ENCODE measurements at regions not wholly inside any gene's neighbourhood (a gene's known extent, or its start where the extent isn't known, plus 50 kb on each side); places are given as distances from the start of the nearest gene placed in this dataset.
"Not testable (repeated sequence)": the region's sequence is repeated elsewhere in the genome, so short reads cannot be mapped to it uniquely, and the experiment has no call there.

DNA sequence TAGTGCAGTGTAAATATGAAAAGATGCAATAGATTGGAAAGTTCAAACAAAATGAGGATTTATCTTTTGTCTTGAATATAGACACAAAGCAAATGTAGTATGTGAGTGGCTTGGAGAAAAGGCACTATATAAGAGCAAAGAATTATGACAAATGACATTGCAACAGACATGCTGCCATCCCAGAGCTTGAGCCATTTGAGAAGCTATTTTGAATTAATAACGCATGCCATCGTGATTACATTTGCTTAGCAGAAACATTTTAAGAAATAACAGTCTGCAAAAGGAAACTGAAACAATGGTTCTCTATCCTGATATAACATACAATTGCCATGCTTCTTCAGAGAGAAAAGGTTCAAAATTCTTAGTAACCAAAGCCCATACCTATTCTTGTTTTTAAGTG is 677.1 kb downstream of the ZEB2 start:
- DNase-seq = no peak

DNA sequence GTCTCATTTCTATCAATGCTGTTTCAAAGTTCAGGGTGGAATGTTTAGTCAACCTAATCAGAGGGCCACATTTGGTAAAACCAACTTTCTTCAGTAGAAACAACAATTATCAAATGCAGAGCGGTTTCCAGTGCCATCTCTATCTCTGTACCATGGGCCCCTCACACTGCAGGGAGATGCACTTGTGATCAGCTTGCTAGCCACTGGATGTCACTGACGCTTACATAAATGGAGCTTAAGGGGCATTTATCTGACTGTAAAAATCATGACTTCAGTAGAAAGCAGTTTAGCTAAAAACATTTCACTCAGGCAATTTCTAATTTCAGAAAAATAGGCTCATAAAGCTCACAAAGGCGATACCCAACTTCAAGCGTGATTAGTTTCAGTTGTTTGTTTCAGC is 678.0 kb downstream of the ZEB2 start:
- no peak for DNase-seq

DNA sequence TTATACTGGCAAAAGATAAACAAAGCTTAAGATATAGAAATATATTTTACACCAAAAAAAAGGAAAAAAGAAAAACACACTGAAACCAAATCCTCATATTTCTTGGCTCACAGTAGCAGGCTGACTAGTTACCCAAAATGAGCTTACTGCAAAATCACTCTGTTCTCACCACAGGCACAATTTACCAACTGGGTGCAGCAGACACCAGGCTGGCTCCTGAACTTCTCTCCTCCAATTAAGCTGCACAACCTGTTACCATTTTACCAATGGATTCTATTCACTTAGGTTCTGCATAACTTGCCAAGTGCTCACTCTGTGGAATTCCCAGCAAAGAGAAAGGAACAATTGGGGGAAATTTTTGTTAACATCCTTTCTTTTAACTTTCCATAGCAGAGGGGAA is 679.3 kb downstream of the ZEB2 start:
- no peak for DNase-seq

DNA sequence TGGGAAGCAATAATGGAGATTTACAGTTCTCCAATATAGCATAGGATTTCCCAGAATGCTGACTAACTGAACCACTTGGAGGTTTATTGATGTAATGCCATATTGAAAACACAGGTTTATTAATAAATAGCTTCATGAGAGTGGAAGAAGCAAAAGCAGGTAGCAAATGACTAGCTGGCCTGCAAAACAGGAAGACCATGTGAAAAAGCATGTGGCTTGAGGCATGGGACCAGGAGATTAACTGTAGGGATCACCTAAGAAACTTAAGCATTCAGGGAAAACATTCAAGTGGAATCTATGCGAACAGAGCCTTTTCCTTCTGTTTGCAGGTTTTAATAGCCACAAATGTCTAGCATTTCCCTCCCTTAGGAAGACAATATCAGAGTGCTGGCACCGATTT is 679.7 kb downstream of the ZEB2 start:
- DNase-seq = no peak

DNA sequence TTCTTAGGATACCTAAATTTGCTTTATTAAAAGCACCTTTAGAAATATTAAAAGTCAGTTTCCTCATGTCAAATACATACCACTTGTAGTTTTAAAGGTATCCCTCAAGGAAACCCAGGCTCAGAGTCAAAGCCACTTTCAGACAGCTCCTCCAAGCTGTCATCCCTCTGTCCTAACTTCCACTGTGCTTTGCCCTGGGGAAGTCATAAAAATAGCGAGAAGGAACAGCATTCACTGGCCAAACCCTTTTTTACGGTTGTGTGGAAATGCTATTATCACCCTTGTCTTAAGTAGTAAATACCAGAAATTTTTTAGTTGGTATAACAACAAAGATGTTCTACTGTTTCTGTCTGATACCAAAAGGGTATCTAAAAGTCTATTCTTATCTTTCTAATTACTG is 680.5 kb downstream of the ZEB2 start:
- DNase-seq = no peak

DNA sequence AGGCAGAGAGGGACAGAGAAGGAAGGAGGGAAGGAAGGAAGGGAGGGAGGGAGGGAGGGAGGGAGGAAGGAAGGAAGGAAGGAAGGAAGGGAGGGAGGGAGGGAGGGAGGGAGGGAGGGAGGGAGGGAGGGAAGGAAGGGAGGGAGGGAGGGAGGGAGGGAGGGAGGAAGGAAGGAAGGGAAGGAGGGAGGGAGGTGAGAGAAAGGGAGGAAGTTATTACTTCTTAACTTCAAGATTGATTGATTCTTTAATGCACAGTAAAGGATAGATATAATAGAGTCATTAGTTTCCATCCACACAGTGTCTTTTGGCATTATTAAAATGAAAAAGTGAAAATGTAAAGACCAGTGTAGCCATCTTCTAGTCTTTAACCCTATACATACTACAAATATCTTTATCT is 682.9 kb downstream of the ZEB2 start:
- DNase-seq = not testable (repeated sequence)

DNA sequence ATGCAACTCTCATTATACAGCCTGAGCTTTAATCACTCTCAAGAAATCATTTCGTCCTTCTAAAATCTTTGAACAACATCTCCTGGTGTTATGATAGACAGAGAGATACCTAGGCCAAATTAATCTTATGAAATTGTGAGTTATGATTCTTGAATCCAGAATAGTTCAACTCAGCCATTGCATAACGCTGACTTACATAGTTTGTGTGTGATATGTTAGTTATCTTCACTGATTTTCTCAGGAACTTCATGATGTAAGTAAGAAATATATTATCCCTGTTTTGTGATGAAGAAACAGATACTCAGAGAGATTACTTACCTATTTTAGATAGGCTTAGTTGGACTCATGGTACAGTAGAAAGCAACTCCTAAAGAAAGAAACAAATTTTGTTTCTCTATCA is 684.4 kb downstream of the ZEB2 start:
- DNase-seq = no peak

DNA sequence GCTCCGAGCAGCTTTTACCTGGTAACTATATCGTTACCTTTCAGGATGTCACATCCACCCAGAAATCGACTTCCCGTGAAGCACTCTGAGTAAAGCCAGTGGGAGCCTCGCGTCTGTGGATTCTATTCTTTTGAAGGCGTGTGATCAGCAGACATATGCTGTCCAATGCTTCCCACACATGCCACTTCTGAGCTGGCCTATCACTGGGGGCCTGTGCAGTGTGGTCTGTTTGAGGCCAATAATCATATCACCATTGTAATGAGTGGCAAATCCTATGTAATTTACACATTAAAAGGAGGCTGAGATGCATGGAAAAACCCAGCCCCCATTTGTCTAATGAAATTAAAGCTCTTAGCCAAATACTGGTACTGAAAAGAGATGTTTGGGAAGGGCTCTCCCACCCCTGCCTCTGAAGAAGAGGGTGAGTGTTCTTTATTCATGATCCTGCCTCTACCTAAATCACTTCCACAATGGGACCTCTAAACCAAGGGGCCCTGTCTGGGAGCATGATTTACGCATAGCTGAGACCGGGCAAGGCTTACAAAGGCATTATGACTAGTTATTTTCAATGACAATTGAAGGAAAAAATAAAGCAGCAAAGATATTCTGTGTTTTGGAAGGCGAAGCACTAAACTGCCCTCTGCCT is 686.8 kb downstream of the ZEB2 start:
- DNase-seq = no peak

DNA sequence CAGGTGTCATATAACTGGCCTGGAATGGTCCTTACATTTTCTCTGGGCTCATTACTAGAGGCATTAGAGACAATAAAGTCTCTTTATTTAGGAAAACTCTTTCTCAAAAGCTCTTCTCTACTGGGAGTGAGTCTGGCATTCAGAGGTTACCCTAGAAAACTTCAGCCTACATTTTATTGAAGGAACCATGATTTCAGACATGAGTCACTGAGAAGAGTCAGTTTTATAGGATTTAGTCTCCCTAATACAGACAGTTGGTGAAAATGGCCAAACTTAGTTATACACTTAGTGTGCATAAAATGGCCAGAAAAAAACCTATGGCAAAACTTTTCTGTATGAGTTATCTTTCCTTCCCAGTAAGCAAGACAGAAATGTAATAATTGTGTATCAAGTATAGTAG is 689.4 kb downstream of the ZEB2 start:
- DNase-seq = no peak

DNA sequence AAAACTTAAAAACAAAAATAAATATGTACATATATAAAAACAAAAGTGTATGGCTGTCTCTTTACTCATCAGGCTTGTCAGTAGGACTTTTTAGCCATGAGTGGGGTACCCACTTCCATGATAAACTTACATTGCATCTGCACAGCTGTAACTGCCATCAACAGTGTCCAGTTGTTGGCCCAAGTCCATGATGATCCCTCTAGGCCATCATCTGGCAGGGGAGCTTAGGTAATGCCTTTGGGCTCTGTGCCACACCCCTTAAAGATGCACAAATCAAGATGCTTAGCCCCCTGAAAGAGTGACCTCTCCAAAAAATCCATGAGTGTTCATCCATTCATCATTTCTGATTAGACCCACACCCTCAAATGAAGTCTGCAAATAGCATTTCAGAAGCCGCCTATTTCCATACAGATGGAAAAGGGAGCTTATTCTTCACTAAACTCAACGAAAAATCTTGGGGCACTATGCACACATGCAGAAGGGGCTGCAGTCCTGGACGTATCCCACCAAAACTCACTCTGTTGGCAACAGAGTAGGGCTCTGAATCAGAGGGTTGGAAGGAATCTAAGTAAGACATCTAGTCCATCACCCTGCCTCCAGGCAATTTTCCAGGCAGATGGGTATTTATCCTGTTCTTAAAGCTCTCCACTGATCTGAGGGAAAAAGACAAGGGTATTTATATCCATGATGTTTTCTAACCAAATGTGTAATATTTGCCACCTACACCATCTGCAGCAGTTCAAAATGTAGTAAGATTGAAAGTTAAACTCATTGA is 691.0 kb downstream of the ZEB2 start:
- DNase-seq = no peak

DNA sequence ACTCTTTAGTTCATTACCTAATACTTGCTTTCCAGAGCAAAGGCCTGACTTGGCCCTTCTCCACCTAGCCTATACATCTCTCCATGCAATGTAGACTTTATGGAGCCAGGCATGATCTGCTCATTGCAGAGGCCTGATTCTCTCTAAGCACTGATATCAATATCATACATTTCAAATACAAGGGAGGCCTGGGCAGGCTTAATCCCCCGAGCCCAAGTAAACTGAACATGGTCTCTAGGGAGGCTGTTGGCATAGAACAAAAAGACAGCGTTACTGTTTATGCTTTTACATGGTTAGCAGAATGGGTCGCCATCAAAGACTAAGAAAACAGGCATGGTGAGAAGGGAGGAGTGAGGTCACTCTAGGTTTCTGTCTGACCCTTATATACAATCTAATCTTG is 695.1 kb downstream of the ZEB2 start:
- DNase-seq = no peak

DNA sequence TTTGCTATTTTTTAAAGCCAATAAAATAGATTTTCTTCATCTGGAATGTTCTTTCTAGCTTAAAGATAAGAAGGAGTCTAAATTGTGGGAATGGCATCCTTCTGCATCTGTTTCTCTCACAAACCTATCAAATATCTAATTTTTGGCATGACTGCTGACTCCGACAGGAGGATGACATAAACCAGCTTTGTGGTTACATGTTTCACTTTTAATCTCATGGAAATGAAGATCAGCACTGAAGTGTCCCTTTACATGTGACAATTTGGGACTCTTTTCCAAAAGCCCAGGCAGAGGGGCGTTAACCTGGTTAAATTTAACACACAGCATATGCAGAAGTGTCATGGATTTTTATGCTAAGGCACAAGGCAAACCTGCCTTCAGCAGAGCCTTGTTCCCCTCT is 694.7 kb downstream of the ARHGAP15 start:
- no peak for DNase-seq

DNA sequence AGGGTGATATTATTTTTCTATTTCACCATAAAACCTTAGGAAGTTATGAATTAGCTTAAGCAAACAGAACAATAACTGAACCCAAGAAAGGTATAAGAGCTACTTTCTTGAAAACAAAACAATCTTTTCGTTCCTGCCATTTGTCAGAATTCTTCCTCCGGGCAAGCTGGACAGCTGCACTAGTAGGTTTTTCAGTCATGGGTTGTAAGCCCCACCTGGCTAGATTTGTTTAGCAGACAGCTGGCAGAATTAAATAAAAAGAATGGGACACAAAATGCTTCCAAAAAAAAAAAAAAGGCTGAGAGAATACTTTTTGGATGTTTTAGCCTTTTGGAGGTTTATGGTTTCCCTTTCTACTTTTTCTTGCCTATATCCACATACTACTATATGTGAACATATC is 694.1 kb downstream of the ARHGAP15 start:
- DNase-seq = no peak

DNA sequence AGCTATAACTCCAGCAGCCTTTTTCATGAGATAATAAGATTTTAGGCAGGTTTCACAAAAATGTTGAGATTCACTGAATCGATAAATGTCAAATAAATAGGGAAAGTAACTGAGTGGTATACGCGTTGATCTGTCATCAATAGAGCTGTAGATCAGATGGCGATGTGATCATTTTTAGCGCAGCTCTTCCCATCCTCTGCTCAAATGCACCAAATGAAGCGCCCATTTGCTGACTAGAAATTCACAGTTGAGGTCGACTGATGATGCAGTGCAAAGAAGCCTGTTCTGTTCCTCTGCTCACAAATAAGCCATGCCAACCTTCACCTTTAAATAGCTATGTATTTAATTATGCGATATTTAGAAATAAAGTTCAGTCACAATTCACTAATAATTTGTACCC is 693.5 kb downstream of the ARHGAP15 start:
- DNase-seq = no peak

DNA sequence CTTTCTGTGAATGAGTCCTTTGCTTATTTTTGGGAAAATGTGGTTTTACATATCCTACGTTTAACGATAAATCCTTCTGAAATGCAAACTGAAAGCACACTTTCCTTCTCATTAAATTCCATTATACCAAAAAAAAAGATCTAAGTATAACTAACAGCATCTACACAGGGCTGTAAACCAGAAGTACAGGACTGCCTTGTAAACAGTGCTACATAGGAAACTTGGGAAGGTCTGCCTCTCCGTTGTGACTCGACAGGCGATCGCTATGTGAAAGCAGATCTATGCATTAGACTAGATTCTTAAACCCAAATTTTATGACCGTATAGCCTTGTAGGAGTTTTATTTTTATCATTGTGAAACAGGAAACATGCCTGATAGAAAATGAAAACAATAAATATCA is 690.5 kb downstream of the ARHGAP15 start:
- DNase-seq = no peak

DNA sequence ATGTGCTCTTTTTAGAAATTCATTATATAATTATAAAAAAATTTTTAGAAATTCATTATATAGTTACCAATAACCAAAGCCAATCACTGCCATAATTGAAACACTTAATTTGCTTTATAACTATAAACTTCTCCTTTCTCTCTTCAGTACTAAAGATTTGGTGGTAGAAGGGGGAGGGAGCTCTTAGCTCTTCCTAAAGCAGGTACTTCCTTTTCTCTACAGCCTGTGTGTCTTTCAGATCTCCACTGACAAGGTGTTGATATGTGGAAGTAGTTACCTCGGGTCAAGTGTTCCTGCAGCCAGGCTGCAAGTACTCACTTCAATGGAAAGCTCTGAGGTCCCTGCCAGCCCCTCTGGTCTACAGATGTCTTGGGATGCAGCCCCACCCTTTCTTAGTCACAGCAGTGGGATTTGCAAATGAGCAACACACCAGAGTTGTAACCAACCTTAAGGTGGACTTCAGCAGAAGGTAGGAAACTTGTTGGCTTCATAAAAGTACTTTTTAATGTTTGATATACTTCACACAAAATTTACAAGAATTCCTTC is 690.0 kb downstream of the ARHGAP15 start:
- DNase-seq = no peak
